B cell (primary cell): ENCODE measurements at regions not wholly inside any gene's neighbourhood (a gene's known extent, or its start where the extent isn't known, plus 50 kb on each side); places are given as distances from the start of the nearest gene placed in this dataset.

Experiments used
- ATAC-seq: fragments of 200-7000 bp; cut with Tn5 transposase; one replicate; pipeline ENCODE4 v1.10.0; 2021; ENCODE audit warnings: low read depth, mild to moderate bottlenecking, moderate number of reproducible peaks, moderate library complexity
- CTCF ChIA-PET: fragments of 350-600 bp; sonication (Branson Sonifier 250); formaldehyde crosslinking; loops from one replicate; lab custom pipeline; 2021; ENCODE audit warnings: antibody characterized with exemption, inconsistent platforms; lab: Charles Lee
- POLR2A ChIA-PET: fragments of 350-600 bp; sonication (Branson Sonifier 250); formaldehyde crosslinking; loops from one replicate; lab custom pipeline; 2021; ENCODE audit warnings: antibody characterized with exemption; lab: Charles Lee
- DNase-seq: peaks from one replicate; pipeline ENCODE4 v3.0.0; 2013
- H2AFZ ChIP-seq: 2 replicates; pipeline ENCODE4 v1.6.1; 2012; ENCODE audit warnings: mild to moderate bottlenecking, low read depth, low read length; ENCODE audit not compliant: insufficient read depth, poor library complexity, severe bottlenecking
- H3K27ac ChIP-seq, 2 donors: 1 replicate in 1 of 2; 2 replicates in 1 of 2; pipeline ENCODE4 v1.5.1; 2012 to 2013; ENCODE audit warnings: low read length in 2 of 2, mild to moderate bottlenecking in 2 of 2, moderate library complexity in 1 of 2
- H3K27me3 ChIP-seq, 4 experiments: fragments of 200-600 bp in 1 of 4; sonication (generic) in 1 of 4; replicated peaks in 1 of 4; 1 replicate in 2 of 4; 2 replicates in 2 of 4; pipeline versions ENCODE4 v1.6.1 to v1.7.0; 2013 to 2016; ENCODE audit warnings: low read length in 3 of 4, mild to moderate bottlenecking in 2 of 4, mixed read lengths in 1 of 4, moderate library complexity in 1 of 4; ENCODE audit not compliant: insufficient read depth in 4 of 4, control insufficient read depth in 3 of 4; ENCODE audit errors: control extremely low read depth in 1 of 4
- H3K36me3 ChIP-seq, 2 experiments: replicated peaks in 1 of 2; 1 replicate in 1 of 2; 2 replicates in 1 of 2; pipeline versions ENCODE4 v1.6.1 to v1.7.1; 2013; ENCODE audit warnings: low read length in 1 of 2; ENCODE audit not compliant: insufficient read depth in 2 of 2, control insufficient read depth in 1 of 2; ENCODE audit errors: control extremely low read depth in 1 of 2, extremely low read depth in 1 of 2
- H3K4me1 ChIP-seq, 2 donors: fragments of 200-600 bp in 1 of 2; sonication (generic) in 1 of 2; 1 replicate in 1 of 2; 2 replicates in 1 of 2; pipeline versions ENCODE4 v1.5.1 to v1.6.1; 2013 to 2017; ENCODE audit warnings: low read length in 2 of 2; ENCODE audit not compliant: control insufficient read depth in 2 of 2, insufficient read depth in 2 of 2
- H3K4me2 ChIP-seq: replicated peaks from 2 replicates; pipeline ENCODE3; 2012; ENCODE audit warnings: mild to moderate bottlenecking, low read depth, low read length; ENCODE audit not compliant: poor library complexity, severe bottlenecking
- H3K4me3 ChIP-seq, 5 experiments: fragments of 200-600 bp in 1 of 5; sonication (generic) in 1 of 5; 1 replicate in 3 of 5; 2 replicates in 2 of 5; pipeline versions ENCODE4 v1.5.1 to v1.7.0; 2011 to 2016; ENCODE audit warnings: low read length in 4 of 5, mild to moderate bottlenecking in 4 of 5, low read depth in 2 of 5, control low read depth in 1 of 5, moderate library complexity in 1 of 5; ENCODE audit not compliant: insufficient read depth in 1 of 5; ENCODE audit errors: control extremely low read depth in 1 of 5, extremely low read depth in 1 of 5
- H3K79me2 ChIP-seq: fragments of 200-600 bp; sonication (generic); one replicate; pipeline ENCODE4 v1.6.0; 2016; ENCODE audit warnings: low read length; ENCODE audit not compliant: control insufficient read depth, insufficient read depth
- H3K9ac ChIP-seq: fragments of 200-600 bp; sonication (generic); 2 replicates; pipeline ENCODE4 v1.6.1; 2017; ENCODE audit warnings: mild to moderate bottlenecking, low read length, moderate library complexity
- H3K9me3 ChIP-seq, 3 donors: one replicate each; pipeline versions ENCODE4 v1.6.1 to v1.7.1; 2013; ENCODE audit warnings: low read length in 2 of 3; ENCODE audit not compliant: control insufficient read depth in 2 of 3, insufficient read depth in 1 of 3; ENCODE audit errors: control extremely low read depth in 1 of 3
- H4K20me1 ChIP-seq: 2 replicates; pipeline ENCODE4 v1.6.0; 2012; ENCODE audit warnings: mild to moderate bottlenecking, low read length; ENCODE audit not compliant: insufficient read depth, control insufficient read depth, poor library complexity, severe bottlenecking
- H3K27ac Mint-ChIP-seq: one replicate; pipeline ENCODE4 v1.8.0; 2021; ENCODE audit warnings: mixed read lengths
- H3K27me3 Mint-ChIP-seq: one replicate; pipeline ENCODE4 v1.8.0; 2021; ENCODE audit warnings: mixed read lengths
- H3K4me1 Mint-ChIP-seq: one replicate; pipeline ENCODE4 v1.8.0; 2021; ENCODE audit warnings: mixed read lengths
- H3K4me3 Mint-ChIP-seq: one replicate; pipeline ENCODE4 v1.8.0; 2021; ENCODE audit warnings: mixed read lengths
- H3K9me3 Mint-ChIP-seq: one replicate; pipeline ENCODE4 v1.8.0; 2022; ENCODE audit warnings: mixed read lengths; ENCODE audit not compliant: insufficient read depth
- EZH2 ChIP-seq: IDR thresholded peaks from 2 replicates; pipeline ENCODE4 v1.6.1; 2012; ENCODE audit warnings: borderline replicate concordance, low read depth, mild to moderate bottlenecking, moderate library complexity, low read length; ENCODE audit not compliant: insufficient read depth, poor library complexity, severe bottlenecking
- WGBS: methylation state at CpG from one replicate; pipeline ENCODE4 v1.1.5; 2013; ENCODE audit warnings: missing lambda C conversion rate; ENCODE audit not compliant: insufficient coverage; 5-methylcytosine and 5-hydroxymethylcytosine counted together
- intact Hi-C: fragments of 100-400 bp; cut with micrococcal nuclease; formaldehyde crosslinking; loops from one replicate; pipeline ENCODE4 v1.10.0; 2022
- TF ChIP-seq, protein P1 (sequence below): fragments of 200-600 bp; IDR thresholded peaks from one replicate; pipeline ENCODE4 v1.8.0; 2022; ENCODE audit warnings: antibody characterized with exemption, mild to moderate bottlenecking

DNA sequence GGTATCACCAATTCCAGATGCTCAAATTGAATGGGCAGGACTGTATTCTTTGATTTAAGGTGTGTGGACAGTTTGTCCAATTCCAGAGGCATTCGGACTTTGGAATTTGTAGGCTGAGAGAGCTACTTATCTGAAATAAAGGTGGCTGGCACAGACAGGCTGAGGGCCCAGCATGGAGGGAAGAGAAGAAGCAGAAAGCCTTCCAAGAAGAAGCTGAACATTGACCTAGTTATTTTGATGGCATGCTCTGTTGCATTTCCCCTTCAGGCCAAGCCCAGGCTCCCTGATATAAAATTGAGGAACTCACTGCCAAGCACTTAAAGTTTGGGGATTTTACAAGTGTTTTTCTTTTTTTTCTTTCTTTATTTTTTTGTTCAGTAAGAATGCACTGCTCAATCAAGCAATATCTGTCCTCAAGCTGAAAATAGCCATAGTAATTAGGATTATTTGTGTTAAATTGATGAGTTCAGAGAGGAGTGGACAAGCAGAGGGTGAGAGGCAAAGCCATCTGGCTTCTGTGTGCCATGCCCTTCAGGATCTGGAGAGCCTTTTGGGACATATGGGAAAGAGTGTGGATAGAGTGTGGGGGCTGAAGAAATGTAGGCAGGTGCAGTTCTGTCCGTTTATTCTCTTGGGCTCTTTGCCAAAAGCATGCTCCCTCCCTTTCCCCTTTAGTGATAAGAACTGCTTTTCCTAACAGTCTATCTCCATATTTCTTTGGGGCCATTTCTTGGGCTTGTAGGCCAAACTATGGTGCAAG lies 148.9 kb downstream of the OXSM start:
- ChIA-PET CTCF (no interaction called here), POLR2A (no interaction called here)
- Histone ChIP-seq H3K9ac (no peak overlapping the region), H3K27me3 (no peaks in the 10 kb centered on the region), H3K4me1 (no peaks in the 10 kb centered on the region), H3K4me3 (no peak overlapping the region), H3K79me2 (no peaks in the 10 kb centered on the region), H4K20me1 (no peaks in the 10 kb centered on the region), H3K9me3 (no peaks in the 10 kb centered on the region), H3K27ac (no peak overlapping the region), H2AFZ (no peak overlapping the region), H3K4me2 (no peak overlapping the region), H3K36me3 (no peaks in the 10 kb centered on the region)
- ATAC-seq (no peak), DNase-seq (no peak)
- Mint-ChIP-seq H3K9me3 (peaks cover 6% of the 10 kb centered on the region), H3K4me3 (no peak overlapping the region), H3K27ac (no peak overlapping the region), H3K4me1 (no peaks in the 10 kb centered on the region), H3K27me3 (no peaks in the 10 kb centered on the region)
- TF ChIP-seq, protein P1, sequence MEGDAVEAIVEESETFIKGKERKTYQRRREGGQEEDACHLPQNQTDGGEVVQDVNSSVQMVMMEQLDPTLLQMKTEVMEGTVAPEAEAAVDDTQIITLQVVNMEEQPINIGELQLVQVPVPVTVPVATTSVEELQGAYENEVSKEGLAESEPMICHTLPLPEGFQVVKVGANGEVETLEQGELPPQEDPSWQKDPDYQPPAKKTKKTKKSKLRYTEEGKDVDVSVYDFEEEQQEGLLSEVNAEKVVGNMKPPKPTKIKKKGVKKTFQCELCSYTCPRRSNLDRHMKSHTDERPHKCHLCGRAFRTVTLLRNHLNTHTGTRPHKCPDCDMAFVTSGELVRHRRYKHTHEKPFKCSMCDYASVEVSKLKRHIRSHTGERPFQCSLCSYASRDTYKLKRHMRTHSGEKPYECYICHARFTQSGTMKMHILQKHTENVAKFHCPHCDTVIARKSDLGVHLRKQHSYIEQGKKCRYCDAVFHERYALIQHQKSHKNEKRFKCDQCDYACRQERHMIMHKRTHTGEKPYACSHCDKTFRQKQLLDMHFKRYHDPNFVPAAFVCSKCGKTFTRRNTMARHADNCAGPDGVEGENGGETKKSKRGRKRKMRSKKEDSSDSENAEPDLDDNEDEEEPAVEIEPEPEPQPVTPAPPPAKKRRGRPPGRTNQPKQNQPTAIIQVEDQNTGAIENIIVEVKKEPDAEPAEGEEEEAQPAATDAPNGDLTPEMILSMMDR = no peak
- no peak for TF ChIP-seq EZH2
- intact Hi-C loops = no loop called here
- WGBS = 88% methylated on average over 1 of the region's 2 CpGs

DNA sequence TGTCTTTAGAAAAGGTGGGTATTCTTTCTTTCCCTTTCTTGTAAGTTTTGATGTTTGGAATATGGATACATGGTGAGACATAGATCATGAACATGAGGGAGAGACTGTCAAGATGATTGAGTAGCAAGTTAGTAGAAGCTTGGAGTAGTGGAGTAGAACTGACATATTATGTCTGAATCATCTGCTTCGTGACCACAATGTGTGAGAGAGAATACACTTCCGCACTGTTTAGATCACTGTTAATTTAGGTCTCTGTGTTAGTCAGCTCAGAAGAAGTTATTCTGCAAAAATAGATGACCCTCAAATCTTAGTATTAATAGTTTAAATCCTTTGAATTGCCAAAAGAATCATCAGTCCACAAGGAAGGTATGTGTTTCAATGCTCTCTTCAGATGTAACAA lies 151.0 kb downstream of the OXSM start:
- no peak for DNase-seq
- no peaks in the 10 kb centered on the region for H3K4me1 ChIP-seq

More for the DNA sequence above, 151.0 kb downstream of the OXSM start:
- no peaks in the 10 kb centered on the region for H3K9me3 ChIP-seq
- H2AFZ ChIP-seq = no peak overlapping the region
- H3K4me2 ChIP-seq = no peak overlapping the region
- H3K27ac ChIP-seq = no peak overlapping the region
- no peaks in the 10 kb centered on the region for H3K36me3 ChIP-seq
- no peak for ATAC-seq
- no peaks in the 10 kb centered on the region for H3K9me3 Mint-ChIP-seq
- no peak overlapping the region for H3K4me3 Mint-ChIP-seq
- no peaks in the 10 kb centered on the region for H3K27me3 ChIP-seq
- no peaks in the 10 kb centered on the region for H3K27me3 Mint-ChIP-seq
- H3K79me2 ChIP-seq = no peaks in the 10 kb centered on the region
- H3K4me3 ChIP-seq = no peak overlapping the region
- no peak overlapping the region for H3K9ac ChIP-seq
- no peak overlapping the region for H3K27ac Mint-ChIP-seq
- TF ChIP-seq, protein P1 = no peak
- no peak for TF ChIP-seq EZH2
- no peaks in the 10 kb centered on the region for H3K4me1 Mint-ChIP-seq
- intact Hi-C loops = no loop called here
- ChIA-PET POLR2A (no interaction called here), CTCF (no interaction called here)
- no peaks in the 10 kb centered on the region for H4K20me1 ChIP-seq
- no CpG with 5 or more reads among the region's 2 CpGs for WGBS
